Astrocyte of the hippocampus (primary cell): ENCODE measurements at regions not wholly inside any gene's neighbourhood (a gene's known extent, or its start where the extent isn't known, plus 50 kb on each side); places are given as distances from the start of the nearest gene placed in this dataset.
"Not testable (repeated sequence)": the region's sequence is repeated elsewhere in the genome, so short reads cannot be mapped to it uniquely, and the experiment has no call there.

Source experiments
- DNase-seq: peaks from one replicate; pipeline ENCODE4 v3.0.0; 2011; ENCODE audit warnings: low read depth, low spot score

GRCh38 chrX:50967736-50968135, 57.2 kb downstream of the BMP15 start:
- peak; percentile 2 for DNase-seq

- not testable (repeated sequence) for DNase-seq
These were observed 58.5 kb downstream of the BMP15 start for GRCh38 chrX:50968871-50969635.

GRCh38 chrX:50971395-50971794, 60.9 kb downstream of the BMP15 start:
- DNase-seq, result peak; percentile 13

GRCh38 chrX:50973199-50973598, 62.7 kb downstream of the BMP15 start:
- no peak for DNase-seq

GRCh38 chrX:50978920-50979682, 68.6 kb downstream of the BMP15 start:
- DNase-seq, result peak; percentile 2

- DNase-seq, result no peak
These were observed 69.7 kb downstream of the BMP15 start for GRCh38 chrX:50980251-50980650.

- peak; percentile 60 for DNase-seq
These were observed 78.1 kb downstream of the BMP15 start for GRCh38 chrX:50988649-50989048.

- DNase-seq, result no peak
These were observed 86.4 kb downstream of the BMP15 start for GRCh38 chrX:50996930-50997329.

- DNase-seq, result not testable (repeated sequence)
These were observed 89.8 kb downstream of the BMP15 start for GRCh38 chrX:51000384-51000783.

GRCh38 chrX:51001733-51002632, 91.4 kb downstream of the BMP15 start:
- DNase-seq, result not testable (repeated sequence)

- DNase-seq, result no peak
These were observed 95.5 kb downstream of the BMP15 start for GRCh38 chrX:51006064-51006463.

- DNase-seq, result no peak
These were observed 113.7 kb downstream of the BMP15 start for GRCh38 chrX:51024106-51024696.

- DNase-seq, result no peak
These were observed 116.3 kb downstream of the BMP15 start for GRCh38 chrX:51026862-51027261.

GRCh38 chrX:51035746-51036145, 125.2 kb downstream of the BMP15 start:
- DNase-seq, result no peak

GRCh38 chrX:51047950-51048349, 137.4 kb downstream of the BMP15 start:
- no peak for DNase-seq

GRCh38 chrX:51053741-51054140, 143.2 kb downstream of the BMP15 start:
- DNase-seq, result no peak

- no peak for DNase-seq
These were observed 187.5 kb downstream of the BMP15 start for GRCh38 chrX:51098046-51098445.

- DNase-seq, result not testable (repeated sequence)
These were observed 208.8 kb downstream of the BMP15 start for GRCh38 chrX:51119058-51119926.

GRCh38 chrX:51125743-51126142, 206.9 kb upstream of the NUDT10 start:
- not testable (repeated sequence) for DNase-seq

GRCh38 chrX:51144828-51145442, 187.7 kb upstream of the NUDT10 start:
- DNase-seq, result peak; percentile 53
